IPS DF 19.7 (cell line): ENCODE measurements at regions not wholly inside any gene's neighbourhood (a gene's known extent, or its start where the extent isn't known, plus 50 kb on each side); places are given as distances from the start of the nearest gene placed in this dataset.
A peak's percentile ranks its signal among the peaks of the same experiment; 100 is the strongest.

Source experiments
- DNase-seq: peaks from one replicate; pipeline ENCODE4 v3.0.0-alpha.2; 2013; ENCODE audit warnings: low read depth, low spot score

GRCh38 chr20:48205786-48206185 is 420.5 kb upstream of the SULF2 start:
- DNase-seq: no peak

- no peak for DNase-seq
Measured at GRCh38 chr20:48205281-48205782, 420.1 kb upstream of the SULF2 start.

DNA sequence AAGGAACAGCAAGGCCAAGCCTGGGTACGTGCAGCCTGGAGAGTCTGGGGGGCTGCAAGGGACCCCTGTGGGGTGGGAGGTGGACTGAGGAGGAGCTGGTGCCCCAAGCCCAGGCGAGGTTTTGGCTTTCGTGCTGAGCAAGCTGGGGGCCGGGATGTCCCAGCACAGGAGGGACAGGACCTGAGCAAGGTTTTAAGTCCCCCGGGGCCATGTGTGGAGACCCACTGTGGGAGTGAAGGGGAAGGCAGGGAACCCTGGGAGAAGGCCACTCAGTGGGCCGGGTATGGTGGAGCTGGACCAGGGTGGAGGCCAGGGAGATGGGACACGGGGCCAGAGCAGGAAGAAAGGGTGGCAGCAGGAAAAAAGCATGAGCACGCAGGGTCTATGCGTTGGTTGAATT is 419.2 kb upstream of the SULF2 start:
- DNase-seq: no peak

GRCh38 chr20:48203252-48203651 is 418.0 kb upstream of the SULF2 start:
- no peak for DNase-seq

- no peak for DNase-seq
Measured at GRCh38 chr20:48202334-48203113, 417.2 kb upstream of the SULF2 start.

- no peak for DNase-seq
Measured at GRCh38 chr20:48201885-48202284, 416.6 kb upstream of the SULF2 start.

DNA sequence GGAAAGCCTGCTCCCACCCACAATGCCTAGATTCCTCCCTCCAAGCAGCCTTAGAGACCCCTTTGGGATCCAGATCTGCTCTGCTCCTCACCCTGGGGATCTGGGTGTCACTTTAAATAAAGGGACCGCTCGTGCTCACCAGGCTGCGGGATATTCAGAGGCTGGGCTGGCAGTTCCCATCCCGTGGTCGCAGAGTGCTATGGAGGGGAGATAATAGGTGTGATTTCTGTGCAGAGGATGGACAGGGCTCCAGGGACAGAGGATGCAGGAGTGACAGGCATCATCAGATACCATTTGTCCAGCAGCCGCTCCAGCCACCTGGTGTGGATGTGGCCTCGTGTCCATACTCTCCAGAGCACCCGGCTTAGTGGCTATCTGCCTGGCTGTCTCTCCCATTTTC is 415.9 kb upstream of the SULF2 start:
- no peak for DNase-seq

DNA sequence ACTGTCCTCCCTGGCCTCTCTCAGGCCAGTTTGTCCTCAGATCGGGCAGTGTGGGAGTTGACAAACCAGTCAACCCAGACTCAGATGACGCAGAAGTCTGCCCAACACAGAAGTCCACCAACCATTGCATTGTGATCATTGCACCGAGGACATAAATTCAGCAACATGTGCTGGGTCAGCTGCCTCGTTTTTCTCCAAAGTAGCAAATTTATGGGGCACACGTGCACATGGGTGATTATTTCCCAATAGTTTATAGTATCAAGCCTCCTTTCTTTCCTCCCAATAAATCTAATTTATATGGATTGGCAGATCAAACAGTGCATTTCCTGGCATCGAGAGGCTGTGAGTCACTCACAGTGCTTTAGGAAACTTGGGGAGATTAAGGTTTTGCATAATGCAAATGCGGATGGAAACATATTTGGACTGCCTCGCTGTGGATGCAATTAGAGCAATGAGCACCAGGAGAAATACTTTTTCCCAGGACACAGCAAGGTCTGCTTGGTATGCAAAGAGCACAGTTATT is 413.7 kb upstream of the SULF2 start:
- DNase-seq: no peak

DNA sequence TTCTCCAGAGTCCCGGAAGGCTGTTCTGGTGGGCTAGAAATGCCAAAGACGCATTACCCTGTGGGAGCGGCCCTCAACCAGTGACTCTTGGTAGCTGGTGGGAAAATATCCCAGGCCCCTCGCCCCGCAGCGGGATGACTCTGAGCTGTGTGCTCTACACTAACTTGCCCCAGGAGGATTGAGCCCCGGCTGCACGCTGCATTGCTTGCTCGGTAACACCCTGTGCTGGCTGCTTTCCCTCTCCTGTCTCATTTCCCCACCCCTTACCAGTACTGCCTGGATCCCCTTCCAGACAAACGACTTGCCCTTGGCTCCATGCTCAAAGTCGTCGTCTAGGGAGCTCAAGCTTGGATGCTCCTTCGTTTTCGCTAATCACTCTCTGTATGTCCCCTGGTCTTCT is 411.8 kb upstream of the SULF2 start:
- DNase-seq: no peak

- no peak for DNase-seq
Measured at GRCh38 chr20:48196486-48196885, 411.2 kb upstream of the SULF2 start.

GRCh38 chr20:48196001-48196400 is 410.7 kb upstream of the SULF2 start:
- no peak for DNase-seq

DNA sequence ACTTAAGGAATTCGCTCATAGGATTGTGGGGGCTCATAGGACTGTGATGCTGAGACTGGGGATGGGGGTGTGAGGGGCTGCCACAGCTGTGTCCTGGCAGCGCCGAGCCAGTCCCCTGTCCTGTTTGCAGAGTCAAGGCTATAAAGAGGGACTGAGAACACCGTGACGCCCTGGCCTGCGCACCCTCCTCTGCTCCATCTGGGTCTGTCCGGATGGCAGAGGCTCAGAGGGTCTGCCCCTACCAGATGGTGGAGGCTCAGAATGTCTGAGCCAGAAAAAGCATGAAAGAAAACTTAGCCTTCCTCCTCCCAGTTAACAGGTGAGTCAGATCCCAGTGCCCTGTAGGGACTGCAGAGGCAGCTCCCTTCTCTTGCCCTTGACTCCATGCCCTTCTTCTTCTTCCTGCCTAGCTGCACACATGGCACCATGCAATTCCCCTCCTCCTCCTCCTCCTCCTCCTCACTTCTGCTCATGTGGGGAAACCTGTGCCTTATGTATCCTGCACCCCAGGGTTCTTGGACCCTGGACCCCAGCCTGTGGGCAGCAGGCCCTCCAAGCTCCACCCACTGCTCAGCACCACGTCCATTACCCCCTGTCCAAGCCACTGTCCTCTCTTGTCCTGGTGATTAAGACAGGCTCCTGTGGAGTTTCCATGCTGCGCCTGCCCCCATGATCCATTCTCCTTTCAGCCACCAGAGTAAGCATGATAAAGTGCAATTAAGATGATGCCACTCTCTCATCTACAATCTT is 410.0 kb upstream of the SULF2 start:
- no peak for DNase-seq

GRCh38 chr20:48194583-48194982 is 409.3 kb upstream of the SULF2 start:
- DNase-seq: no peak

DNA sequence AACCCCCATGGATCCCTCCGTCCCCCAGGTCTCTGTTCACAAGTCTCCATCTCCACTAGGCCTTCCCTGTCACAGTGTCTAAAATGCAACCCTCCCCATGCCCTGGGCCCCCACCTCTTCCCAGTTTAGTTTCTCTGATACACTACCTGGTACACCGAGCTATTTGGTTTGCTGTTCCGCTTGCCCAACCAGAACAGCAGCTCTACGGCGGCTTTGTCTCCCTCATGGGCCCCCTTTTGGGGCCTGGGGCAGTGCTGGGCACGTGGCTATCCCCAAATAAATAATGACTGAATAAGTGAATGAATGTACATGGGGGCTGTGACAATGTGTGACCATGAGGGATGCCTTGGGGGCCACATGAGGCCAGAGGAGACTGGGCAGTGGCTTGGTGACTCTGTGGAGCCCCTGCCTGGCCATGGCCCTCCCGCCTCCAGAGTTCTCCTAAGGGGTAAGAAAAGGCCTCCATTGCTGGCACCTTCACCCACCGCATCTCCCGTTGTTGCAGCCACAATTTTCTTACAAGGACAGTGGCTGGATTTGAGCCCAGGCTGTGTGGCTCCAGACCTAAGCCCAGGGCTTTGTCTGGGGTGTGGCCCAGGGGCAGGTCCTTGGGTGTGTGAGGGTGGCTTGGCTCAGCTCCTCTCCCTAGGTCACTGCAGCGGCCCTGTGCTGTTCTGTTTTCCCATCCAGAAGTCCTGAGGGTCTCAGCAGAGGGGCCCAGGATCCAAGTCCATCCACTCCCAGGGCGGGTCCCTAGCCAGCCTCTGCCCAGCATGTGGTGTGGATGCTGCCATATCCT is 408.5 kb upstream of the SULF2 start:
- DNase-seq: no peak

DNA sequence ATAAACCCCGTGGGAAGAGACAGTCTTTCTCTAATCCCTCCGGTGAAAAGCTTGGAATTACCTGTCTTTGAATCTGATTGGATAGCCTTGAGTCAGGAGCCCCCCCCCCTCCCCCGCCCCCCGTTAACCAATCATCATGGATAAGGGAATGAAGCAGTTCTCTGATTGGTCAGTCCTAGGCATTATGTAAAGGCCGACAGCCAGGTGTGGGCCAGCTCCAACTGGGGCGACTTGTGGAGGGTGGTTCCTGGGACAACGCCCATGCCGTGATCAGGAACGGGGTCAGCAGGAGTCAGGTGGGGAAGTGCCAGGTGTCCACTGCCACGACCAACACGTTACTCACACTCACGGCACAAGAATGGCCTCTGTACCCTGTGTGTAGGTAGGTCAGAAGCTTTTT is 406.8 kb upstream of the SULF2 start:
- no peak for DNase-seq

GRCh38 chr20:48191200-48191599 is 405.9 kb upstream of the SULF2 start:
- no peak for DNase-seq

GRCh38 chr20:48190757-48191156 is 405.5 kb upstream of the SULF2 start:
- no peak for DNase-seq

DNA sequence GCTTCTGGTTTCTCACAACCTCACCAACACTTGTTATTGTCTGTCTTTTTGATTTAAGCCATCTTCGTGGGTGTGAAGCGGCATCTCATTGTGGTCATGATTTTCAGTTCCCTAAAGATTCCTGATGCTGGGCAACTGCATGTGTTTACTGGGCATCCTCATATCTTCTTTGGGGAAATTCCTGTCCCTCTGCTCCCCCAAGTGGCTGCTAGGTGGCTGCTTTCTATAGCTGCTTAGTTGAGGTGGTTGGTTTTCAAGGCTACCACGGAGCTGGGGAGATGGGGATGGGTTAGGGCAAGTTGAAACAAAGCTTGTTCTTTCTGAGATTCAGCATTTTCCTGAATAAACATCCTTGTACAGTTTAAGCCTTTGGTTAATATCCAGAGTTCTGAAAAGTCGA is 403.9 kb upstream of the SULF2 start:
- peak; percentile 12 for DNase-seq

GRCh38 chr20:48187851-48188250 is 402.6 kb upstream of the SULF2 start:
- no peak for DNase-seq

- DNase-seq: no peak
Measured at GRCh38 chr20:48186915-48187314, 401.6 kb upstream of the SULF2 start.

GRCh38 chr20:48186447-48186846 is 401.2 kb upstream of the SULF2 start:
- no peak for DNase-seq

GRCh38 chr20:48184229-48184628 is 398.9 kb upstream of the SULF2 start:
- DNase-seq: no peak
